Fibroblast of pulmonary artery (primary cell): ENCODE measurements at regions not wholly inside any gene's neighbourhood (a gene's known extent, or its start where the extent isn't known, plus 50 kb on each side); places are given as distances from the start of the nearest gene placed in this dataset.

ENCODE experiments used
- DNase-seq: peaks from one replicate; pipeline ENCODE4 v3.0.0-alpha.2; 2010; ENCODE audit warnings: low read depth
- H3K4me3 ChIP-seq: replicated peaks from 2 replicates; pipeline ENCODE4 v1.5.1; 2011; ENCODE audit warnings: low read depth, mild to moderate bottlenecking, control low read depth, low read length, moderate library complexity
- CTCF ChIP-seq: IDR thresholded peaks from 2 replicates; pipeline ENCODE4 v1.5.1; 2011; ENCODE audit warnings: mild to moderate bottlenecking, control low read depth, low read length, inconsistent platforms; ENCODE audit errors: missing control alignments

GRCh38 chr11:115808351-115808940 is 304.2 kb upstream of the CADM1 start:
- no peak overlapping the region for H3K4me3 ChIP-seq
- TF ChIP-seq CTCF: no peak
- DNase-seq: no peak

- no peak overlapping the region for H3K4me3 ChIP-seq
- no peak for TF ChIP-seq CTCF
- DNase-seq: no peak
Measured at GRCh38 chr11:115806056-115806455, 301.8 kb upstream of the CADM1 start.

GRCh38 chr11:115803073-115803740 is 299.0 kb upstream of the CADM1 start:
- no peak for TF ChIP-seq CTCF
- DNase-seq: no peak
- H3K4me3 ChIP-seq: no peak overlapping the region

GRCh38 chr11:115802641-115803040 is 298.4 kb upstream of the CADM1 start:
- no peak for TF ChIP-seq CTCF
- H3K4me3 ChIP-seq: no peak overlapping the region
- no peak for DNase-seq

GRCh38 chr11:115792903-115793302 is 288.7 kb upstream of the CADM1 start:
- no peak for TF ChIP-seq CTCF
- no peak for DNase-seq
- H3K4me3 ChIP-seq: no peak overlapping the region

- H3K4me3 ChIP-seq: no peak overlapping the region
- no peak for DNase-seq
- TF ChIP-seq CTCF: no peak
Measured at GRCh38 chr11:115787302-115787701, 283.1 kb upstream of the CADM1 start.
